Tibial artery (tissue), 4 donors: ENCODE measurements at regions not wholly inside any gene's neighbourhood (a gene's known extent, or its start where the extent isn't known, plus 50 kb on each side); places are given as distances from the start of the nearest gene placed in this dataset.

Source experiments
- DNase-seq, 2 donors: peaks; one replicate each; pipeline ENCODE4 v3.0.0-alpha.2; 2019
- H3K27ac ChIP-seq, 2 donors: fragments of 200-600 bp; sonication (generic) in 1 of 2; 1 replicate in 1 of 2; 2 replicates in 1 of 2; pipeline ENCODE4 v1.5.1; 2018 to 2019; ENCODE audit warnings: mild to moderate bottlenecking in 1 of 2
- H3K27me3 ChIP-seq, 2 donors: fragments of 200-600 bp; sonication (generic) in 1 of 2; one replicate each; pipeline versions ENCODE4 v1.5.1 to v1.6.0; 2016 to 2019
- H3K36me3 ChIP-seq, 3 donors: fragments of 200-600 bp; sonication (generic) in 2 of 3; one replicate each; pipeline ENCODE4 v1.5.1; 2016 to 2019; ENCODE audit warnings: mild to moderate bottlenecking in 2 of 3
- H3K4me1 ChIP-seq, 4 donors: fragments of 200-600 bp; sonication (generic) in 2 of 4; 1 replicate in 3 of 4; 2 replicates in 1 of 4; pipeline ENCODE4 v1.5.1; 2016 to 2019
- H3K4me3 ChIP-seq, 2 donors: fragments of 200-600 bp; sonication (generic) in 1 of 2; 1 replicate in 1 of 2; 2 replicates in 1 of 2; pipeline ENCODE4 v1.5.1; 2018 to 2019; ENCODE audit warnings: mild to moderate bottlenecking in 2 of 2
- H3K9me3 ChIP-seq, 3 donors: fragments of 200-600 bp; sonication (generic) in 1 of 3; one replicate each; pipeline ENCODE4 v1.5.1; 2016 to 2019
- CTCF ChIP-seq, 2 experiments: fragments of 200-600 bp in 1 of 2; fragments of 450-650 bp in 1 of 2; IDR thresholded peaks; one replicate each; pipeline ENCODE4 v1.5.1; 2017 to 2019; ENCODE audit warnings: antibody characterized with exemption in 2 of 2, mild to moderate bottlenecking in 1 of 2, moderate library complexity in 1 of 2
- intact Hi-C: fragments of 100-400 bp; cut with DNase I; formaldehyde crosslinking; loops from one replicate; pipeline ENCODE4 v1.15.0; 2023; ENCODE audit warnings: low total_unique reads

- H3K9me3 ChIP-seq, result no peaks in the 10 kb centered on the region
- H3K27ac ChIP-seq, result no peak overlapping the region
- no peaks in the 10 kb centered on the region for H3K27me3 ChIP-seq
- H3K36me3 ChIP-seq, result no peaks in the 10 kb centered on the region
- DNase-seq, result no peak
- no peak overlapping the region for H3K4me3 ChIP-seq
- no peak for TF ChIP-seq CTCF (IDR thresholded peaks at IDR 0.05)
- intact Hi-C loops, result no loop called here
- no peaks in the 10 kb centered on the region for H3K4me1 ChIP-seq
These were observed 155.0 kb upstream of the GPR149 start for GRCh38 chr3:154584974-154585373.

GRCh38 chr3:154584041-154584440 is 154.1 kb upstream of the GPR149 start:
- Histone ChIP-seq H3K27me3 (no peaks in the 10 kb centered on the region), H3K9me3 (no peaks in the 10 kb centered on the region), H3K4me3 (no peak overlapping the region), H3K27ac (no peak overlapping the region), H3K36me3 (no peaks in the 10 kb centered on the region), H3K4me1 (no peaks in the 10 kb centered on the region)
- DNase-seq, result no peak
- no peak for TF ChIP-seq CTCF (IDR thresholded peaks at IDR 0.05)
- intact Hi-C loops, result no loop called here

- no peaks in the 10 kb centered on the region for H3K9me3 ChIP-seq
- DNase-seq, result no peak
- H3K4me3 ChIP-seq, result no peak overlapping the region
- no peaks in the 10 kb centered on the region for H3K27me3 ChIP-seq
- intact Hi-C loops, result no loop called here
- H3K36me3 ChIP-seq, result no peaks in the 10 kb centered on the region
- no peaks in the 10 kb centered on the region for H3K4me1 ChIP-seq
- no peak for TF ChIP-seq CTCF (IDR thresholded peaks at IDR 0.05)
- H3K27ac ChIP-seq, result no peak overlapping the region
These were observed 153.2 kb upstream of the GPR149 start for GRCh38 chr3:154583086-154583634.

GRCh38 chr3:154582501-154582900 is 152.5 kb upstream of the GPR149 start:
- Histone ChIP-seq H3K9me3 (no peaks in the 10 kb centered on the region), H3K27ac (no peak overlapping the region), H3K27me3 (no peaks in the 10 kb centered on the region), H3K4me1 (no peaks in the 10 kb centered on the region), H3K4me3 (no peak overlapping the region), H3K36me3 (no peaks in the 10 kb centered on the region)
- intact Hi-C loops, result no loop called here
- no peak for DNase-seq
- TF ChIP-seq CTCF (IDR thresholded peaks at IDR 0.05), result no peak

- no peak overlapping the region for H3K4me3 ChIP-seq
- H3K36me3 ChIP-seq, result no peaks in the 10 kb centered on the region
- no peak for TF ChIP-seq CTCF (IDR thresholded peaks at IDR 0.05)
- no peak overlapping the region for H3K27ac ChIP-seq
- peaks cover 0 to 10% (median 0%) of the 10 kb centered on the region in 3 donors for H3K9me3 ChIP-seq
- no peak for DNase-seq
- H3K4me1 ChIP-seq, result no peaks in the 10 kb centered on the region
- intact Hi-C loops, result no loop called here
- H3K27me3 ChIP-seq, result no peaks in the 10 kb centered on the region
These were observed 141.7 kb upstream of the GPR149 start for GRCh38 chr3:154571553-154572226.
